Endothelial cell of umbilical vein (primary cell): ENCODE measurements at regions not wholly inside any gene's neighbourhood (a gene's known extent, or its start where the extent isn't known, plus 50 kb on each side); places are given as distances from the start of the nearest gene placed in this dataset.

Experiments used
- BruUV-seq: library from RNA; stranded (reverse); fragments of 400-500 nt; replicated peaks from 2 replicates; lab custom pipeline; 2021; lab: Mats Ljungman, UMichigan
- CTCF ChIA-PET: fragments of 300-600, 350-600 bp; sonication (Branson Sonifier 250); formaldehyde crosslinking; loops from one replicate; lab custom pipeline; 2021; ENCODE audit warnings: antibody characterized with exemption, inconsistent platforms; lab: Charles Lee
- POLR2A ChIA-PET: fragments of 300-600, 350-600 bp; sonication (Branson Sonifier 250); formaldehyde crosslinking; loops from one replicate; lab custom pipeline; 2021; ENCODE audit warnings: antibody characterized with exemption, inconsistent platforms; lab: Charles Lee
- DNase-seq: peaks from one replicate; pipeline ENCODE4 v3.0.0-alpha.2; 2011; ENCODE audit warnings: low read depth, low spot score
- FAIRE-seq: peaks from 2 replicates; lab custom pipeline; 2011; peaks lifted over from hg19 to GRCh38; lab: Jason Lieb, UNC
- H2AFZ ChIP-seq: 2 replicates; pipeline ENCODE4 v1.6.0; 2012; ENCODE audit warnings: low read depth, low read length, control low read depth, inconsistent platforms
- H3K27ac ChIP-seq: 2 replicates; pipeline ENCODE4 v1.5.1; 2011; ENCODE audit warnings: low read depth, mild to moderate bottlenecking, control low read depth, low read length, moderate library complexity; ENCODE audit not compliant: insufficient read depth
- H3K27me3 ChIP-seq, 2 experiments: 2 replicates each; pipeline versions ENCODE4 v1.6.0 to v1.6.1; 2011; ENCODE audit warnings: low read length in 2 of 2, mixed read lengths in 1 of 2; ENCODE audit not compliant: control insufficient read depth in 2 of 2, insufficient read depth in 2 of 2
- H3K36me3 ChIP-seq, 2 experiments: 2 replicates in 1 of 2; 3 replicates in 1 of 2; pipeline ENCODE4 v1.5.1; 2011; ENCODE audit warnings: low read length in 2 of 2, mild to moderate bottlenecking in 1 of 2, moderate library complexity in 1 of 2; ENCODE audit not compliant: control insufficient read depth in 2 of 2, insufficient read depth in 2 of 2; ENCODE audit errors: extremely low read depth in 1 of 2
- H3K4me1 ChIP-seq: 3 replicates; pipeline ENCODE4 v1.5.1; 2011; ENCODE audit warnings: mild to moderate bottlenecking, low read length; ENCODE audit not compliant: control insufficient read depth, insufficient read depth; ENCODE audit errors: extremely low read depth
- H3K4me2 ChIP-seq: 2 replicates; pipeline ENCODE4 v1.6.1; 2011; ENCODE audit warnings: low read length, control low read depth, mixed read lengths; ENCODE audit not compliant: insufficient read depth
- H3K4me3 ChIP-seq, 3 experiments: fragments of 200-600 bp in 1 of 3; sonication (generic), shearing (Covaris generic) in 1 of 3; replicated peaks in 1 of 3; 2 replicates each; pipeline ENCODE4 v1.5.1; 2011 to 2016; ENCODE audit warnings: control low read depth in 3 of 3, low read length in 3 of 3, mild to moderate bottlenecking in 2 of 3, inconsistent platforms in 1 of 3, low read depth in 1 of 3, moderate library complexity in 1 of 3; ENCODE audit not compliant: insufficient read depth in 1 of 3
- H3K79me2 ChIP-seq: 2 replicates; pipeline ENCODE4 v1.6.0; 2012; ENCODE audit warnings: low read length, inconsistent platforms; ENCODE audit not compliant: control insufficient read depth, insufficient read depth
- H3K9ac ChIP-seq: replicated peaks from 2 replicates; pipeline ENCODE3; 2011; ENCODE audit warnings: low read length, control low read depth; ENCODE audit not compliant: insufficient read depth; ENCODE audit errors: extremely low read depth
- H3K9me1 ChIP-seq: replicated peaks from 3 replicates; pipeline ENCODE4 v1.6.0; 2011; ENCODE audit warnings: mild to moderate bottlenecking, low read length; ENCODE audit not compliant: control insufficient read depth, insufficient read depth; ENCODE audit errors: extremely low read depth
- H3K9me3 ChIP-seq: replicated peaks from 2 replicates; pipeline ENCODE4 v1.5.1; 2012; ENCODE audit warnings: low read length, inconsistent platforms; ENCODE audit not compliant: control insufficient read depth, insufficient read depth
- H4K20me1 ChIP-seq: replicated peaks from 2 replicates; pipeline ENCODE3; 2011; ENCODE audit warnings: mild to moderate bottlenecking, low read length; ENCODE audit not compliant: control insufficient read depth, insufficient read depth; ENCODE audit errors: extremely low read depth
- EZH2 ChIP-seq: IDR thresholded peaks from 2 replicates; pipeline ENCODE4 v1.6.1; 2012; ENCODE audit warnings: borderline replicate concordance, low read depth, mild to moderate bottlenecking, moderate library complexity, low read length, inconsistent platforms; ENCODE audit not compliant: severe bottlenecking
- FOS ChIP-seq: IDR thresholded peaks from 2 replicates; pipeline ENCODE4 v1.6.1; 2011; ENCODE audit warnings: mild to moderate bottlenecking, low read length, moderate library complexity, borderline replicate concordance; ENCODE audit not compliant: insufficient read depth
- GATA2 ChIP-seq: IDR thresholded peaks from 2 replicates; pipeline ENCODE4 v1.7.0; 2011; ENCODE audit warnings: low read depth, mild to moderate bottlenecking, moderate library complexity, mixed read lengths, low read length; ENCODE audit not compliant: insufficient read length, insufficient read depth
- JUN ChIP-seq: IDR thresholded peaks from 2 replicates; pipeline ENCODE4 v1.6.1; 2011; ENCODE audit warnings: borderline replicate concordance, low read depth; ENCODE audit not compliant: insufficient read length, insufficient read depth
- MYC ChIP-seq: IDR thresholded peaks from one replicate; pipeline ENCODE4 v1.6.1; 2011; ENCODE audit warnings: mild to moderate bottlenecking, low read depth, low read length
- POLR2A ChIP-seq: IDR thresholded peaks from 2 replicates; pipeline ENCODE4 v1.6.1; 2012; ENCODE audit warnings: low read depth, mild to moderate bottlenecking, control low read depth, low read length
- POLR2AphosphoS5 ChIP-seq: IDR thresholded peaks from 2 replicates; pipeline ENCODE4 v1.6.1; 2012; ENCODE audit warnings: low read depth, mild to moderate bottlenecking, control low read depth, low read length, moderate library complexity; ENCODE audit not compliant: insufficient read depth
- dilution Hi-C: fragments of 300-500 bp; cut with MboI; formaldehyde crosslinking; loops from one replicate; pipeline ENCODE4 v1.15.0; 2019; ENCODE audit warnings: low sequenced_read_pairs; ENCODE audit not compliant: extremely low pct_ligation_motif_present
- intact Hi-C: fragments of 100-400 bp; cut with micrococcal nuclease; formaldehyde crosslinking; loops from one replicate; pipeline ENCODE4 v1.10.0; 2022
- TF ChIP-seq, protein P1 (sequence below): IDR thresholded peaks from 2 replicates; pipeline ENCODE4 v1.6.1; 2011; ENCODE audit not compliant: insufficient read depth, insufficient read length
- TF ChIP-seq, protein P2 (sequence below), 2 donors: IDR thresholded peaks; 1 replicate in 1 of 2; 2 replicates in 1 of 2; pipeline ENCODE4 v1.5.1; 2011; ENCODE audit warnings: low read length in 2 of 2, mild to moderate bottlenecking in 2 of 2, moderate library complexity in 2 of 2, control low read depth in 1 of 2, inconsistent platforms in 1 of 2, low read depth in 1 of 2; ENCODE audit not compliant: insufficient read depth in 1 of 2; ENCODE audit errors: extremely low read depth in 1 of 2

DNA sequence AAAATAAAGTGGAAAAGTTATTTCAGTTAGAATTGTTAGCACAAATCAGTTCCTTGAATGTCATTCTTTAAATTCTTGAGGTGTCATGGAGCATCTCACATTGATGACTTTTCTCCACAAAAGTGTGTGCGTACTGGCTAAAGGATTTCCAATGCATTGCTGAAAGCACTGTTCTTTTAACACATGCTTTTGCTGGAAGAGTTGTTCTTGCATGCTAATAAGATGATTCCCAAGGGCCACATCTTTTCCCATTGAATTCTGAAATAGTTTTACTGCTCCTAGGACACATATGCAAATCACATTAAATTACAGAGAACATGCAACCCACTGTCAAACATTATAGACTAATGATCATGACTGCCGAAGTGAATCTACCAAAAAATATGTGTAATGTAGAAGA is 516.3 kb upstream of the CADM2 start:
- CTCF ChIA-PET: no interaction called here
- dilution Hi-C loops: no loop called here
- BruUV-seq: no TSS peak

DNA sequence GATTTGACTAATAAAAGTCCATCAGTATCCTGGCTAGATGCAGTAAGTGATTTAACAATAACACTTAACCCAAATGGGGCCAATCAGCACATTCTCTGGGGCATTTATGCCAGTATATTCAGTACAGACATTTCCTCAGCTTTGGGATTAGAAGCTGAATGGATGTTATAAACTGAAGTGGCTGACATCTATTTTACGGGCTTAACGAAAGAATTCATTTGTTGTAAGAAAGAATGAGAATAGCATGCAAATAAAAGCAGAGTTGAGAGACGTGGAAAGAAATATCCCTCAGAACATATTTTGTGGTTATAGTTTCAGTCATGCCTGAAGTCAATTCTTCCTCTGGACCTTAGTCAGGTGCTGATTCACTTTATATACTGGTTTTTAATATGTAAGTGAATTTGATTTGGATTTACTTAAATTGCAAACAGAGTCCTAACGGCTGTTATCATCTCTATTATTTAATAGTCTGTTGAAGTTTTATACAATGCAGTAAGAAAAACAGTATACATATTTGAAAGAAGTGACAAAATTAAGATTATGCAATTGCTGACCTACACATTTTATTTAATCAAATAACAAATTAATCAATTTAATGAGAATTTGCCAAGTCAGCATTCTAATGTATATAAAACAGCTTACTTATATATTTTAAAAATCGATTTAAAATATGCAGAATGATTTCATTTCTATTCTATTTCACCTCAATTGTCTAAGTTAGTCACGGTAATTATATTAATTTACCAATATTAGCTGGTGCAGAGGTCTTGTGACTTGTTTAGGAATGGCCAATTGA is 513.9 kb upstream of the CADM2 start:
- ChIA-PET POLR2A (no interaction called here), CTCF (no interaction called here)
- dilution Hi-C loops: no loop called here
- BruUV-seq: no TSS peak
- Histone ChIP-seq H4K20me1 (no peaks in the 10 kb centered on the region), H3K27me3 (no peaks in the 10 kb centered on the region), H3K4me1 (no peaks in the 10 kb centered on the region), H3K4me3 (no peak overlapping the region), H3K9me3 (peaks cover 3% of the 10 kb centered on the region), H3K36me3 (no peaks in the 10 kb centered on the region), H3K27ac (no peak overlapping the region), H3K79me2 (no peaks in the 10 kb centered on the region), H3K4me2 (no peak overlapping the region), H3K9ac (no peak overlapping the region), H3K9me1 (no peaks in the 10 kb centered on the region), H2AFZ (no peak overlapping the region)
- intact Hi-C loops: no loop called here
- DNase-seq (no peak), FAIRE-seq (no peak)
- TF ChIP-seq MYC: no peak
- no peak for TF ChIP-seq POLR2A
- TF ChIP-seq, protein P1, sequence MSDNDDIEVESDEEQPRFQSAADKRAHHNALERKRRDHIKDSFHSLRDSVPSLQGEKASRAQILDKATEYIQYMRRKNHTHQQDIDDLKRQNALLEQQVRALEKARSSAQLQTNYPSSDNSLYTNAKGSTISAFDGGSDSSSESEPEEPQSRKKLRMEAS: no peak
- TF ChIP-seq EZH2: no peak
- TF ChIP-seq, protein P2, sequence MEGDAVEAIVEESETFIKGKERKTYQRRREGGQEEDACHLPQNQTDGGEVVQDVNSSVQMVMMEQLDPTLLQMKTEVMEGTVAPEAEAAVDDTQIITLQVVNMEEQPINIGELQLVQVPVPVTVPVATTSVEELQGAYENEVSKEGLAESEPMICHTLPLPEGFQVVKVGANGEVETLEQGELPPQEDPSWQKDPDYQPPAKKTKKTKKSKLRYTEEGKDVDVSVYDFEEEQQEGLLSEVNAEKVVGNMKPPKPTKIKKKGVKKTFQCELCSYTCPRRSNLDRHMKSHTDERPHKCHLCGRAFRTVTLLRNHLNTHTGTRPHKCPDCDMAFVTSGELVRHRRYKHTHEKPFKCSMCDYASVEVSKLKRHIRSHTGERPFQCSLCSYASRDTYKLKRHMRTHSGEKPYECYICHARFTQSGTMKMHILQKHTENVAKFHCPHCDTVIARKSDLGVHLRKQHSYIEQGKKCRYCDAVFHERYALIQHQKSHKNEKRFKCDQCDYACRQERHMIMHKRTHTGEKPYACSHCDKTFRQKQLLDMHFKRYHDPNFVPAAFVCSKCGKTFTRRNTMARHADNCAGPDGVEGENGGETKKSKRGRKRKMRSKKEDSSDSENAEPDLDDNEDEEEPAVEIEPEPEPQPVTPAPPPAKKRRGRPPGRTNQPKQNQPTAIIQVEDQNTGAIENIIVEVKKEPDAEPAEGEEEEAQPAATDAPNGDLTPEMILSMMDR (IDR thresholded peaks at IDR 0.05; ENCODE audit: extremely low read depth in 1 of 2, insufficient read depth in 1 of 2, low read depth in 1 of 2, low read length in 2 of 2): no peak
- TF ChIP-seq FOS: no peak
- TF ChIP-seq JUN: no peak
- no peak for TF ChIP-seq GATA2
- no peak for TF ChIP-seq POLR2AphosphoS5

More for the DNA sequence above, 516.3 kb upstream of the CADM2 start:
- POLR2A ChIA-PET: no interaction called here
- no peak overlapping the region for H3K27ac ChIP-seq
- no peaks in the 10 kb centered on the region for H3K9me1 ChIP-seq
- no peak overlapping the region for H3K4me2 ChIP-seq
- H3K27me3 ChIP-seq: no peaks in the 10 kb centered on the region
- no peak overlapping the region for H3K9ac ChIP-seq
- intact Hi-C loops: no loop called here
- H2AFZ ChIP-seq: no peak overlapping the region
- H3K4me1 ChIP-seq: no peaks in the 10 kb centered on the region
- no peaks in the 10 kb centered on the region for H4K20me1 ChIP-seq
- TF ChIP-seq, protein P2 (IDR thresholded peaks at IDR 0.05; ENCODE audit: extremely low read depth in 1 of 2, insufficient read depth in 1 of 2, low read depth in 1 of 2, low read length in 2 of 2): no peak
- TF ChIP-seq GATA2 (no peak), MYC (no peak), JUN (no peak), EZH2 (no peak)
- no peak overlapping the region for H3K4me3 ChIP-seq
- DNase-seq (no peak), FAIRE-seq (no peak)
- H3K36me3 ChIP-seq: no peaks in the 10 kb centered on the region
- H3K9me3 ChIP-seq: peaks cover 3% of the 10 kb centered on the region
- no peaks in the 10 kb centered on the region for H3K79me2 ChIP-seq
